Adrenal gland (tissue), 9 donors: ENCODE measurements at regions not wholly inside any gene's neighbourhood (a gene's known extent, or its start where the extent isn't known, plus 50 kb on each side); places are given as distances from the start of the nearest gene placed in this dataset.

Experiments
- DNase-seq, 7 donors: peaks; one replicate each; pipeline ENCODE4 v3.0.0-alpha.2; 2019 to 2020
- H3K27ac ChIP-seq, 5 donors: fragments of 200-600 bp; sonication (generic) in 4 of 5; 1 replicate in 3 of 5; 2 replicates in 2 of 5; pipeline versions ENCODE4 v1.5.1 to v1.8.0; 2016 to 2020; ENCODE audit warnings: mild to moderate bottlenecking in 1 of 5
- H3K27me3 ChIP-seq: fragments of 200-600 bp; 2 replicates; pipeline ENCODE4 v1.8.0; 2021
- H3K36me3 ChIP-seq, 2 donors: fragments of 200-600 bp; replicated peaks in 1 of 2; 1 replicate in 1 of 2; 2 replicates in 1 of 2; pipeline versions ENCODE4 v1.5.1 to v1.8.0; 2018 to 2022
- H3K4me1 ChIP-seq, 2 donors: fragments of 200-600 bp; replicated peaks in 1 of 2; 1 replicate in 1 of 2; 2 replicates in 1 of 2; pipeline versions ENCODE4 v1.5.1 to v1.8.0; 2018 to 2021
- H3K4me3 ChIP-seq, 4 donors: fragments of 200-600 bp; sonication (generic) in 3 of 4; one replicate each; pipeline ENCODE4 v1.5.1; 2016 to 2018
- H3K9me3 ChIP-seq, 3 donors: fragments of 200-600 bp; sonication (generic) in 1 of 3; replicated peaks in 1 of 3; 1 replicate in 2 of 3; 2 replicates in 1 of 3; pipeline versions ENCODE4 v1.5.1 to v1.8.0; 2016 to 2021
- CTCF ChIP-seq, 6 experiments: fragments of 450-650 bp in 4 of 6; fragments of 200-600 bp in 2 of 6; sonication (generic) in 1 of 6; IDR thresholded peaks; 1 replicate in 5 of 6; 2 replicates in 1 of 6; pipeline versions ENCODE4 v1.5.1 to v1.8.0; 2016 to 2021; ENCODE audit warnings: antibody characterized with exemption in 6 of 6, mild to moderate bottlenecking in 2 of 6, moderate library complexity in 1 of 6
- POLR2A ChIP-seq, 2 donors: fragments of 450-650 bp; IDR thresholded peaks; one replicate each; pipeline ENCODE4 v1.6.1; 2017; ENCODE audit warnings: antibody characterized with exemption in 2 of 2, mild to moderate bottlenecking in 2 of 2, moderate library complexity in 1 of 2
- WGBS, 4 donors: extraction: QIAGEN DNeasy Blood & Tissue Kit in 2 of 4; methylation state at CpG; one replicate each; pipeline versions ENCODE4 v1.1.5 to v1.1.7; 2013 to 2017; 5-methylcytosine and 5-hydroxymethylcytosine counted together
- intact Hi-C, 2 donors: fragments of 100-400 bp; cut with DNase I; formaldehyde crosslinking; loops; one replicate each; pipeline versions ENCODE4 v1.14.1 to v1.15.0; 2022 to 2023
- donor health status: healthy with polysubstance abuse.
- donor health status: Bipolar disorder and iron deficiency.
- donor health status: DM: yes; HTN: yes; CAD: no.
- donor health status: DM: no; HTN: no; CAD: no.
- donor health status: DM: no; HTN: no; CAD: no.

GRCh38 chr11:95697614-95698408, 91.8 kb downstream of the FAM76B start:
- no peak for DNase-seq
- no peak for TF ChIP-seq CTCF (IDR thresholded peaks at IDR 0.05)
- no peak for TF ChIP-seq POLR2A (IDR thresholded peaks at IDR 0.05)
- WGBS, 4 donors: 80 to 85% (median 81%) methylated on average over 10 of the region's 10 CpGs
- no peaks in the 10 kb centered on the region for H3K36me3 ChIP-seq
- peaks cover 0 to 2% of the 10 kb centered on the region in 2 donors for H3K4me1 ChIP-seq
- no peak overlapping the region for H3K4me3 ChIP-seq
- intact Hi-C loops: no loop called here
- H3K27ac ChIP-seq: no peak overlapping the region
- H3K27me3 ChIP-seq: no peaks in the 10 kb centered on the region
- no peaks in the 10 kb centered on the region for H3K9me3 ChIP-seq

GRCh38 chr11:95695181-95695580, 94.4 kb downstream of the FAM76B start:
- TF ChIP-seq POLR2A (IDR thresholded peaks at IDR 0.05): no peak
- no peak for TF ChIP-seq CTCF (IDR thresholded peaks at IDR 0.05)
- H3K27ac ChIP-seq: no peak overlapping the region
- DNase-seq: no peak
- H3K27me3 ChIP-seq: no peaks in the 10 kb centered on the region
- intact Hi-C loops: no loop called here
- H3K4me3 ChIP-seq: no peak overlapping the region
- H3K4me1 ChIP-seq: no peaks in the 10 kb centered on the region
- H3K36me3 ChIP-seq: no peaks in the 10 kb centered on the region
- no peaks in the 10 kb centered on the region for H3K9me3 ChIP-seq

- no peaks in the 10 kb centered on the region for H3K4me1 ChIP-seq
- intact Hi-C loops: no loop called here
- no peak for TF ChIP-seq POLR2A (IDR thresholded peaks at IDR 0.05)
- TF ChIP-seq CTCF (IDR thresholded peaks at IDR 0.05): no peak
- H3K27me3 ChIP-seq: no peaks in the 10 kb centered on the region
- H3K36me3 ChIP-seq: no peaks in the 10 kb centered on the region
- DNase-seq: no peak
- H3K9me3 ChIP-seq: no peaks in the 10 kb centered on the region
- H3K4me3 ChIP-seq: no peak overlapping the region
- no peak overlapping the region for H3K27ac ChIP-seq
- 0 to 29% (median 14%) methylated on average over 1 of the region's 1 CpG for WGBS, 4 donors
These were observed 96.3 kb downstream of the FAM76B start for GRCh38 chr11:95693298-95693697.

GRCh38 chr11:95692526-95693260, 96.9 kb downstream of the FAM76B start:
- no peak overlapping the region for H3K4me3 ChIP-seq
- 69 to 90% (median 86%) methylated on average over 3 of the region's 3 CpGs for WGBS, 4 donors

More at GRCh38 chr11:95692526-95693260, 96.9 kb downstream of the FAM76B start:
- Histone ChIP-seq H3K9me3 (no peaks in the 10 kb centered on the region), H3K27ac (no peak overlapping the region), H3K4me1 (no peaks in the 10 kb centered on the region), H3K27me3 (no peaks in the 10 kb centered on the region), H3K36me3 (no peaks in the 10 kb centered on the region)
- TF ChIP-seq POLR2A (IDR thresholded peaks at IDR 0.05): no peak
- no peak for TF ChIP-seq CTCF (IDR thresholded peaks at IDR 0.05)
- intact Hi-C loops: no loop called here
- DNase-seq: no peak
